ENCODE measurements at regions not wholly inside any gene's neighbourhood (a gene's known extent, or its start where the extent isn't known, plus 50 kb on each side); places are given as distances from the start of the nearest gene placed in this dataset.

DNA sequence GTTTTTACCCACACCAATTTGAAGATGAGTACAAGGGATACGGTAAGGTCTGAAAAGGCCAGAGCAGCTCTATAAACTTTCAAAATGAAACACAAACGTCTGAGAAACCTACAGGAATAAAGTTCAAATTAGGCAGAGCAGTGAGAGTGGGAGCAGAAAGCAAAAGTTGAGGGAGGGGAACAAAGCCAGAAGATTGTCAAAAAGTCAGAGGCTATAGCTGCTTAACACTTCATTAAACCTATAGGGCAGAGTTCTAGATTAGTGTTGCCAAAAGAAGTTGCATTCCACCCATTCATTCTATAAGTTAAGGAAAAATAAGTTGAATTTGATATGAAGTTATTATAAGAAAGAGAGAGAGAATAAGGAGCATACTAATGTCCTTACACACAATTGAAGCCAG lies 309.6 kb upstream of the CD180 start:
- Mint-ChIP-seq H3K4me3 (no peak overlapping the region), H3K9me3 (peaks cover 3 to 6% of the 10 kb centered on the region in 2 donors), H3K27ac (no peak overlapping the region), H3K27me3 (no peaks in the 10 kb centered on the region), H3K36me3 (ENCODE audit: insufficient read depth) (peaks cover 7% of the 10 kb centered on the region), H3K4me1 (ENCODE audit: low read depth in 2 of 2) (peaks cover 9 to 14% of the 10 kb centered on the region in 2 donors)
- no peak for DNase-seq
- no peak for ATAC-seq (replicated peaks)

DNA sequence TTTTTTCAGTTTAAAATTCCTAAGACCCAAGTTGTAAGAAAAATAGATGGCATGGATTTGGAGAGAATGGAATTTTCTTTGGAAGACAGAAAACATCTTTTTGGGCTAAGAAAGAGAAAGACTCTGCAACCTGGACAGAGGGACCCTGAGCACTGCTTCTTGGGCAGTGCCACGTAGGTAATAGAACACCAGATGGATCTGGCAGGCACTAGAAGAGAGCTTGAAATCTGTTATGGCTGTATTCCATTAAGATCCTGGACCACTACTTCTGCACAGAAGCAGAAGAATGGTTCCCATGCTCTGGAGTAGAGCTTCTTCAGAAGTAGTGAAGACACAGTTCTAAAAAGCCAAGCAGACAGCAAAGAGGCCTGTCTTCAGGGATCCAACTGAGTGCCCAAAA lies 306.4 kb upstream of the CD180 start:
- no peaks in the 10 kb centered on the region for H3K27me3 Mint-ChIP-seq
- no peaks in the 10 kb centered on the region for H3K4me1 Mint-ChIP-seq (ENCODE audit: low read depth in 2 of 2)
- no peak for DNase-seq
- H3K4me3 Mint-ChIP-seq: no peak overlapping the region
- peaks cover 3% of the 10 kb centered on the region for H3K36me3 Mint-ChIP-seq (ENCODE audit: insufficient read depth)
- no peak for ATAC-seq (replicated peaks)
- no peak overlapping the region for H3K27ac Mint-ChIP-seq
- H3K9me3 Mint-ChIP-seq: peaks cover 11 to 16% of the 10 kb centered on the region in 2 donors

GRCh38 chr5:67496051-67496450 lies 299.5 kb upstream of the CD180 start:
- Mint-ChIP-seq H3K9me3 (peaks cover 11 to 16% of the 10 kb centered on the region in 2 donors), H3K27me3 (no peaks in the 10 kb centered on the region), H3K27ac (peak overlapping the region; percentile 81 to 86), H3K4me1 (ENCODE audit: low read depth in 2 of 2) (peaks cover 0 to 20% of the 10 kb centered on the region in 2 donors), H3K36me3 (ENCODE audit: insufficient read depth) (no peaks in the 10 kb centered on the region), H3K4me3 (no peak overlapping the region)
- DNase-seq (no peak), ATAC-seq (replicated peaks) (no peak)

DNA sequence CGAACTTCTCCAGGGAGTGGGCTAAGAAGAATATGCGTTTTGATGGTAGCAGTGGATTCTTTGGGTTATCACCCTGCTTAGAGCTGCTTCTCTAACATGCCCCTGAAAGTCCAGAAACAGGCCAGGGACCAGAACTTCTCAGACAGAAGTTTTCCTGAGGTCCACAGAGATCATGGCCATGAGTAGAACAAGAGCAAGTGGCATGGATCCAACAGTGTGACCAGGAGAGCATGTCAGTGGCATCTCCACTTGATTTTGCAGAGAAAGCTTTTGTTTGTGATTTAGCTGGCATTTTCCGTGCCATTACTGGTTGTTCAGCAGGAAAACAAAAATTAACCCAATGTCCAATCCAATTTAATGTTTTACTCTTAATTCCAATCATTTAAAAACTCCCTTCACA lies 298.5 kb upstream of the CD180 start:
- Mint-ChIP-seq H3K36me3 (ENCODE audit: insufficient read depth) (no peaks in the 10 kb centered on the region), H3K4me1 (ENCODE audit: low read depth in 2 of 2) (peaks cover 0 to 20% of the 10 kb centered on the region in 2 donors), H3K4me3 (no peak overlapping the region), H3K27me3 (no peaks in the 10 kb centered on the region), H3K27ac (peak overlapping the region; percentile 17 to 81), H3K9me3 (peaks cover 6 to 10% of the 10 kb centered on the region in 2 donors)
- DNase-seq (no peak), ATAC-seq (replicated peaks) (no peak)

GRCh38 chr5:67494186-67494855 lies 297.7 kb upstream of the CD180 start:
- ATAC-seq (replicated peaks) (no peak), DNase-seq (no peak)
- Mint-ChIP-seq H3K4me1 (ENCODE audit: low read depth in 2 of 2) (peaks cover 0 to 20% of the 10 kb centered on the region in 2 donors), H3K4me3 (no peak overlapping the region), H3K9me3 (peaks cover 1 to 2% of the 10 kb centered on the region in 2 donors), H3K27me3 (no peaks in the 10 kb centered on the region), H3K27ac (peak overlapping the region; percentile 17 to 47), H3K36me3 (ENCODE audit: insufficient read depth) (no peaks in the 10 kb centered on the region)

GRCh38 chr5:67493676-67494075 lies 297.1 kb upstream of the CD180 start:
- ATAC-seq (replicated peaks): no peak
- H3K4me1 Mint-ChIP-seq (ENCODE audit: low read depth in 2 of 2): peaks cover 0 to 20% of the 10 kb centered on the region in 2 donors
- no peak overlapping the region for H3K27ac Mint-ChIP-seq
- no peak overlapping the region for H3K4me3 Mint-ChIP-seq
- no peak for DNase-seq
- H3K36me3 Mint-ChIP-seq (ENCODE audit: insufficient read depth): no peaks in the 10 kb centered on the region
- H3K27me3 Mint-ChIP-seq: no peaks in the 10 kb centered on the region
- H3K9me3 Mint-ChIP-seq: no peaks in the 10 kb centered on the region

DNA sequence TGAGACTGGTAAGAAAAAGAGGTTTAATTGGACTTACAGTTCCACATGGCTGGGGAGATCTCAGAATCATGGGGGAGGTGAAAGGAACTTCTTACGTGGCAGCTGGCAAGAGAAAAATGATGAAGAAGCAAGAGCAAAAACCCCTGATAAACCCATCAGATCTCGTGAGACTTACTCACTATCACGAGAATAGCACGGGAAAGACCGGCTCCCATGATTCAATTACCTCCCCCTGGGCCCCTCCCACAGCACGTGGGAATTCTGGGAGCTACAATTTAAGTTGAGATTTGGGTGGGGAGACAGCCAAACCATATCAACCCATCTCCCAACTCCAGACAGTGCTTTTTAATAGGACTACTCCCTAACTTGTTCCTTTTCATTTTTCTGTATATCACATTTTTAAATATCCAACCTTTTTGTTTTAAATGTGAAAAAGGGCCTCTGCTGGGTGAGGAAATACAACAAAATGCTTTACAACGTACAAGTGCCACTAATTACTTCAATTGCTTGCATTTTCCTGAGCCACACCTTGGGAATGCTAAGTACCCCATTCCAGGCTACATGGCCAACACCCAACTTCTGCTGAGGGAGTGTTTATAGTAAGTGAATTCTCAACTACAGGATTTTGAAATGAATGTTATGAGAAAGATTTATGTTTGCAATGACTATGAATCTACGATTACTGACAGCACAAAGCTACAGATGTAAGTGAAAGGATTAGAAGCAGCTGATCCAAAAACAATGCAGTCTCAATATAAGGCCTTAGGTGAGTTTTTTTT lies 294.1 kb upstream of the CD180 start:
- H3K36me3 Mint-ChIP-seq (ENCODE audit: insufficient read depth): no peaks in the 10 kb centered on the region
- peaks cover 0 to 17% of the 10 kb centered on the region in 2 donors for H3K4me1 Mint-ChIP-seq (ENCODE audit: low read depth in 2 of 2)
- no peaks in the 10 kb centered on the region for H3K9me3 Mint-ChIP-seq
- ATAC-seq (replicated peaks): no peak
- no peak for DNase-seq
- no peaks in the 10 kb centered on the region for H3K27me3 Mint-ChIP-seq
- H3K27ac Mint-ChIP-seq: no peak overlapping the region
- H3K4me3 Mint-ChIP-seq: no peak overlapping the region

DNA sequence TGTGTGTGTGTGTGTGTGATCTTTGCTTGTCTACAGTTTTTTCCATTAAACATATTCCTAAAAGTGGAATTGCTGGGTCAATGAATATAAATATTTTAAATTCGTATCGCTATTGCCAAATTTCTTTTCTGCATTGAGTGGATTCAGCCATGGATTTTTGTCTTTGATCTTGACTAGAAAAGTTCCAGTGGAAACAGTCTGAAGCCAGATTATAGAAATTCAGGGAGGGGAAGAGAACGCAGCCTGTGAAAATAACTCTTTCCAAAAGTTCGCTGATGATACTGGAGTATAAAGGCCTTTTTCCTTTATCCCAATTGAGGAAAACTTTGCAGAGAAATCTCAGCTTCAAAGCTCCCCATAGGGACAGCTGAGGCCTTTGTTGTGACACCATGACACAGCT lies 292.3 kb upstream of the CD180 start:
- no peak for ATAC-seq (replicated peaks)

GRCh38 chr5:67487862-67488261 lies 291.3 kb upstream of the CD180 start:
- no peak overlapping the region for H3K4me3 Mint-ChIP-seq
- no peaks in the 10 kb centered on the region for H3K9me3 Mint-ChIP-seq
- no peak for ATAC-seq (replicated peaks)
- no peak for DNase-seq
- no peaks in the 10 kb centered on the region for H3K27me3 Mint-ChIP-seq
- H3K36me3 Mint-ChIP-seq (ENCODE audit: insufficient read depth): no peaks in the 10 kb centered on the region
- H3K4me1 Mint-ChIP-seq (ENCODE audit: low read depth in 2 of 2): peaks cover 5% of the 10 kb centered on the region in 2 donors
- no peak overlapping the region for H3K27ac Mint-ChIP-seq

More for the DNA sequence above, 292.3 kb upstream of the CD180 start:
- Mint-ChIP-seq H3K36me3 (ENCODE audit: insufficient read depth) (no peaks in the 10 kb centered on the region), H3K27me3 (no peaks in the 10 kb centered on the region), H3K9me3 (no peaks in the 10 kb centered on the region), H3K4me1 (ENCODE audit: low read depth in 2 of 2) (peaks cover 0 to 7% of the 10 kb centered on the region in 2 donors), H3K4me3 (no peak overlapping the region), H3K27ac (no peak overlapping the region)
- DNase-seq: no peak

- Mint-ChIP-seq H3K4me3 (no peak overlapping the region), H3K4me1 (ENCODE audit: low read depth in 2 of 2) (peaks cover 5% of the 10 kb centered on the region in 2 donors), H3K27me3 (peaks cover 0 to 8% of the 10 kb centered on the region in 2 donors), H3K36me3 (ENCODE audit: insufficient read depth) (no peaks in the 10 kb centered on the region), H3K27ac (no peak overlapping the region), H3K9me3 (peaks cover 0 to 2% of the 10 kb centered on the region in 2 donors)
- ATAC-seq (replicated peaks) (peak; percentile 14), DNase-seq (no peak)
Measured at GRCh38 chr5:67483453-67484030, 286.9 kb upstream of the CD180 start.

- Mint-ChIP-seq H3K27ac (no peak overlapping the region), H3K9me3 (peaks cover 0 to 2% of the 10 kb centered on the region in 2 donors), H3K4me1 (ENCODE audit: low read depth in 2 of 2) (peaks cover 3 to 5% of the 10 kb centered on the region in 2 donors), H3K36me3 (ENCODE audit: insufficient read depth) (no peaks in the 10 kb centered on the region), H3K27me3 (peaks cover 0 to 8% of the 10 kb centered on the region in 2 donors), H3K4me3 (no peak overlapping the region)
- no peak for ATAC-seq (replicated peaks)
- DNase-seq: no peak
Measured at GRCh38 chr5:67481362-67481761, 284.8 kb upstream of the CD180 start.

GRCh38 chr5:67478337-67478736 lies 281.7 kb upstream of the CD180 start:
- ATAC-seq (replicated peaks) (no peak), DNase-seq (no peak)
- Mint-ChIP-seq H3K27ac (no peak overlapping the region), H3K27me3 (peaks cover 0 to 8% of the 10 kb centered on the region in 2 donors), H3K4me3 (no peak overlapping the region), H3K36me3 (ENCODE audit: insufficient read depth) (no peaks in the 10 kb centered on the region), H3K9me3 (peaks cover 0 to 2% of the 10 kb centered on the region in 2 donors), H3K4me1 (ENCODE audit: low read depth in 2 of 2) (peaks cover 0 to under 1% of the 10 kb centered on the region in 2 donors)

- H3K4me3 Mint-ChIP-seq: no peak overlapping the region
- no peak overlapping the region for H3K27ac Mint-ChIP-seq
- ATAC-seq (replicated peaks): no peak
- H3K9me3 Mint-ChIP-seq: peaks cover 0 to 2% of the 10 kb centered on the region in 2 donors
- no peaks in the 10 kb centered on the region for H3K4me1 Mint-ChIP-seq (ENCODE audit: low read depth in 2 of 2)
- H3K36me3 Mint-ChIP-seq (ENCODE audit: insufficient read depth): no peaks in the 10 kb centered on the region
- H3K27me3 Mint-ChIP-seq: peaks cover 0 to 8% of the 10 kb centered on the region in 2 donors
- DNase-seq: no peak
Measured at GRCh38 chr5:67476995-67477394, 280.4 kb upstream of the CD180 start.
